CD4-positive, alpha-beta T cell treated with Interleukin-17A for 1 hour (primary cell): ENCODE measurements at regions not wholly inside any gene's neighbourhood (a gene's known extent, or its start where the extent isn't known, plus 50 kb on each side); places are given as distances from the start of the nearest gene placed in this dataset.

Source experiments
- DNase-seq: peaks from one replicate; pipeline ENCODE4 v3.0.0-alpha.2; 2020

DNA sequence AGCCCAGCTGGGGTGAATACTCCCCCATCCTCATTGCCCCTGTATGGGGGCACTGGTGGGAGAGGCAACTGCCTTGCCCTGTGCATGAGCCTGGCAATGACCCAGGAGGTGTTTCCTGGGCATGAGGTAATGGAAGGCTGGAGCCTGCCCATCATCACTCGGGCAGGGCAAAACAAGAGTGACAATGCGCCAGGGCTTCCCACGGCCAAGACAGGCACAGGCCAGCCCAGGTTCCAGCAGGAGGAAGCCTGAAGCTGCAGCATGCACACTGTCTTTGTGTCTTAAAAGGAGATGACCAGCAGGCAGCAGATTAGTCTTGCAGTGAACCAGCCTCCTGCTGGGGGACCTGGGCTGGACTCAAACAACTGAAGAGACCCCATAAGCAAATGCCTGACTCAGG, 92.2 kb upstream of the SMIM23 start:
- no peak for DNase-seq

DNA sequence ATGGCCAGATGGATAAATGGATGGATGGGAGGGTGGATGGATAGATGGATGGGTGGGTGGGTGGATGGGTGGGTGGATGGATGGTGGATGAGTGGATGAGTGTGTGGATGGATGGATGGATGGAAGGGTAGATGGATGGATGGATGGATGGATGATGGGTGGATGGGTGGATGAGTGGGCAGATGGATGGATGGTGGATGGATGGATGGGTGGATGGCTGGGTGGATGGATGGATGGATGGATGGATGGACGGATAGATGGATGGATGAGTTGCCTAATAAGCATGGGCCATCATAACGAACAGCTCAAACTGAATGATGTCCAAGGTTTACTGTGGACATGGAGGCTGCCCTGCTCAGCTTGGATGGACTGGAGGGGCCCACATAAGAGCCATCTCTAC, 89.8 kb upstream of the SMIM23 start:
- no peak for DNase-seq

DNA sequence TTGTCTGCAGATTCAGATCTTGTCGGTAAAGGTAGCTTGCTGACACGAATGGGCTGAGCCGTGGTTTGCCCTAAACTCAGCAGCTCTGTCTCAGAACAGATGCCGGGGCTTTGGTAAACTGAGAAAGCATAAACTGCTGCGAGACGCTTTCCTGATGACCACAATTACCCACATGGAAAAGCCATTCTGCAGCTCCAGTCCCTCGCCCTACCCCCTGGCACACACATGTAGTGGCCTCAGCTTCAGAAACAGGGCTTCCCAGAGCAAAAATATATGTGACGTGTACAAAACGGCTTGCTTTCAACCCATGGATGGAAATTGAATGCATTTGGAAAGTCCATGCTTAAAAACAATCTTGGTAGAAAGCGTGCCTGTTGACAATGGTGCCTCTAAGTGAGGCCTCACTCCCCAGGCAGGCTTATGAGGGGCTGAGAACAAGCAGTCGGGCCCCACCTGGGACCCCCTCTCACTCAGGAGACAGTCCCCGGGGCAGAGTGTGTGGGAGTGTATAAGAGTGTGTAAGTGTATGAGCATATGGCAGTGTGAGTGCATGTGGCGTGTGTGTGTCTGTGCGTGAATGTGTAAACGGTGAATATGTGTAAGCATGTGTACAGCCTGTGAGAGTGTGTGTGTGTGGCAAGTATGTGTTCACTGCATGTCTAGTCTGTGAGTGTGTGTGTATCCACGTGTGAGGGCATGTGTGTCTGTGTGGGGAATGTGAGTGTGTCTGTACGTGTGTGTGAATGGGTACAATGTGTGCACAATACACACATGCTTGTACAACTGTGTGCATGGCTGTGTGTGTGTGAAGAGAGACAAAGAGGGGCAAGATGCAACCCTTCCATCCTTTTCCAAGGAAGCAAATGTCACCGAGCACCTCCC, 88.2 kb upstream of the SMIM23 start:
- DNase-seq: no peak

DNA sequence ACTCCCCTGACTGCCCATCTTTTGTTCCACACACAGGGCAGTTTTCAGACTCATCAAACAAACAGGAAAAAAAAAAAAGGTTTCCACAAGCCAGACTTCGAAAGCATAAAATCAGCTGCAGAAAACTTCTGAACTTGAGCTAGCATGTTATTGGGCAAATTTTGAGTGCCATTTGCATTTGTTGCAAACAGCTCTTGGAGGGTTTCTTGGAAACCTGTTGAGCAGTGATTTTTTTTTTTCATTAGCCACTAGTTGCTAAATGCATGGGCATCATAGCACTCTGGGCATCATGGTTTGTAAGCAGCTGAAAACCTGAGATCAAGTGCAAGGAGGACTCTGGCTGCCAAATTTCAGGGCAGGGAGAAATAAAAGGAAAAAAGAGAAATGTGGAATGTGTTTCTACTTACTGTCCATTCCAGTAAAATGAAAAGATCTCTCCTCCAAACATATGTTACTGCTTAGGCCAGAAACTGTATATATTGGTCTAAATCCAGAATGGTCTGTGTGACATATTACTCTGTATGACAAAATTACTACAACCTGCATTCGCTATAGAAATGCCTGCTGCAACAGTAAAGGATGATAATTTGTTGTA, 85.2 kb upstream of the SMIM23 start:
- DNase-seq: no peak

DNA sequence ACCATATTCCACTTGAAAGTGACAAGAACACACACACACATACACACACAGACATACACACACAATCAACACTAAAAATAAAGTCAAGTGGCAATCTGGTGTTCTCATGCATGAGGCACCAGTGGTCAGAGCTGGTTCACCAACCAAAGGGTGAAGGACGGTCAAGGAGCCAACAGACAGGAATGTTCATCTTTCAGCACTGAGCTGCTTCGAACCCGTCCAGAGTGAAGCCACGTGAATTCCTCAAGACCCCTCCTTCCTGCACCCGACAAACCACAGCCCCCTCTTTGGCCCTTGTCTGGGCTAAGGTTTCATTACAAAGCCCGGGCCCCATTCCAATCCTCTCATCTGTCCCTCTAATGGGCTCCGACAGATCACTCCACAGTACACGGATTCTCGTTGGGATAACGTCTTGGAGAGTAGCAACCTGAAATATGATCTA, 84.5 kb upstream of the SMIM23 start:
- no peak for DNase-seq

- no peak for DNase-seq
Observed at GRCh38 chr5:171702135-171702770, 83.4 kb upstream of the SMIM23 start.

- no peak for DNase-seq
Observed at GRCh38 chr5:171703146-171703545, 82.5 kb upstream of the SMIM23 start.

- DNase-seq: no peak
Observed at GRCh38 chr5:171705036-171705435, 80.6 kb upstream of the SMIM23 start.

DNA sequence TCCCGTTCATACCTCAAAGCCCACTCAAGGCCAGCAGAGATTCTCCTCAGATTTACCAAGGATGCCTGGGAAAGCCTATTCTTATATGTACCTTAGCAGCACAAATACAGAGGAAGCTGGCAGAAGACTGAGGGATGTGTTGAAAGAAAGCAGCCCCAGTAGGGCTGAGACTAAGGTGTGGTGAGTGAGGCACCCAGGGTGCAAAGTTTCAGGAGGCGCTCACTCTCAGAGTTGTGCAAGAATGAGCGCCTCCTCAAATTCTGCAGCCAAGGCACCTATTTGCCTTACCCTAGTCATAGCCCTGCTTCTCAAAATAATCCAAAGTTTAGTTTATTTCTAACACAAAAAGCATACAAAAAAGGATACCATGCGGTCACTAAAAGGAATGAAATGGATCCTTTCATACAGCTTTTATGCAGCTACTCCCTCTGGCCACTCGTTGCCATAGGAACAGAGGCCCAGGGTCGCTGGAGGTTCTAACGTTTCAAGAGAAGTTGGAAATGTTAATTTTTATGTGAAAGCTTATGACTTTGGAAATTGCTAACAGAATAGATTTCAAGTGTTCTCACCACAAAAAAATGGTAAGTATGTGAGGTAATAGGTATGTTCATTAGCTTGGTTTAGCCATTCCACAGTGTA, 79.7 kb upstream of the SMIM23 start:
- no peak for DNase-seq

- no peak for DNase-seq
Observed at GRCh38 chr5:171706736-171707441, 78.7 kb upstream of the SMIM23 start.

DNA sequence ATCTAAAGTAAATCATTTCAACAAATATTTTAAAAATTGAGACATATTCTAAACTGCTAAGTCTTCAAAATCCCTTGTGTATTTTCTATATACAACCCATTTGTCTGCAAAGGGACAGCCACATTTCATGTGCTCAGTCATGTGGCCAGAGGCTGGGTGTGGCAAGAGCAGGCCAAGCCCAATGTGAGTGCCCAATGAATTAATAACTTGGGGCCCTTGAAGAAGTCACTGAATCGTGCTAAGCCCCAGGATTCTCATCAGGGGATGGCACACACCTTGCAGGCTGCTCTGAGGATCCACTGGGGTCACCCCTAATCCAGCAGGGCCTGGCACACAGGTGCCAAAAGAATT, 78.2 kb upstream of the SMIM23 start:
- DNase-seq: no peak

- no peak for DNase-seq
Observed at GRCh38 chr5:171709930-171710329, 75.7 kb upstream of the SMIM23 start.

- DNase-seq: no peak
Observed at GRCh38 chr5:171710451-171711024, 75.1 kb upstream of the SMIM23 start.

DNA sequence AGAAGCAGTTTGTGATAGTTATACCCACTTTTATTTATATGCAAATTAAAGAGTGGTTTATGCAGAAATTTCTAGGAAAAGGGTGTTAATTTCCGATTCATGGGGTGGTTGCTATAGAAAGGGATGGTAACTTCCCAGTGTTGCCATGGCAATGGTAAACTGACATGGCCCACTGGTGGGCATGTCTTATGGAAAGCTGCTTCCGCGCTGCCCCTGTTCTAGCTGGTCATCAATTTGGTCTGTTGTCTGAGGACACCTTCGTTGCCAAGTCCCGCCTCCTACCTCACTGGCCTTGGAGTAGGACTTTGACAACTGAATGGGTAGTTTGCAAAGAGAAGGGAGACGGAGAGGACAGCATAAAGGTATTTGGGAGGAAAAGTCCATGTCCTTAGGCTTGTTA, 74.0 kb upstream of the SMIM23 start:
- DNase-seq: no peak

DNA sequence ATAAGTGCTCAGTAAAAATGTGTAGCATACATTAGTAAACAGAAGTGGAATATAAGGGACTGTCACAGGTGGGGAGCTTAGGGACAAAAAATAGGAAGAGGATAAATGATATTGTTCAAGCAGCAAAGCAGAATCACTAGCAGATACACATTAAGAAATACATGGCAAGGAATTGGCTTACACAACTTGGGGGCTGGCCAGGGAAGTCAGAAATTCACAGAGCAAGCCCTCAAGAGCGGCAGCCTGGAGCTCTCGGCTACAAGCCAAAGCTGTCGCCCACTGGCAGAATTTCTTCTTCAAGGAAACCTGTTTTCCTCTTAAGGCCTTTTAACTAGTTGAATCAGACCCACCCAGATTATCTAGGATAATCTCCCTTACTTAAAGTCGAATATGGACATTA, 73.0 kb upstream of the SMIM23 start:
- no peak for DNase-seq

GRCh38 chr5:171713152-171713551, 72.5 kb upstream of the SMIM23 start:
- DNase-seq: no peak

GRCh38 chr5:171714261-171714660, 71.4 kb upstream of the SMIM23 start:
- DNase-seq: no peak

DNA sequence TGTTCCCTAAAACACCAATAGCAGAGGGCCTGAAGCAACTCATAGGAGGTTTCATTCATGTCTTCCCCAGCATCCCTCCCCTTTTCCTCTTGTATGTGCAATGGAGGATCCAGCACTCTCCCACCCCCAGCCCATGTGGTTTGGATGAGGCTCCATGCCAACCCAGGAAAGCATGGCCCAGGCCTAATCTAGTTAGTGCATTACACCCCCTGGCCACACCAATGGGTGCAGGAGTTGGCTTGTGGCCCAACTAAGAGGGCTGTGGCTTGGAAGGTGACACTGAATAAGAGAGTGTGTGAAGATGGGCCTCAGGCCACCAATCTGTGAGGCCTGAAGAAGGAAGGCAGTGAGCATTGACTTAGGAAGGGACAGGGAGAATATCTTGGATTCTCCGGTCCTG, 70.8 kb upstream of the SMIM23 start:
- no peak for DNase-seq

GRCh38 chr5:171715551-171715950, 70.1 kb upstream of the SMIM23 start:
- no peak for DNase-seq

GRCh38 chr5:171720086-171720485, 65.5 kb upstream of the SMIM23 start:
- DNase-seq: no peak

- peak; percentile 2 for DNase-seq
Observed at GRCh38 chr5:171721464-171721863, 64.2 kb upstream of the SMIM23 start.

- no peak for DNase-seq
Observed at GRCh38 chr5:171724468-171725204, 61.0 kb upstream of the SMIM23 start.
